RWPE1 (cell line): ENCODE measurements at regions not wholly inside any gene's neighbourhood (a gene's known extent, or its start where the extent isn't known, plus 50 kb on each side); places are given as distances from the start of the nearest gene placed in this dataset.

Experiments
- CTCF ChIA-PET: fragments of 350-600 bp; sonication (Branson Sonifier 250); formaldehyde crosslinking; extraction: SDS; loops from one replicate; lab custom pipeline; 2021; lab: Yijun Ruan, JAX
- POLR2A ChIA-PET: fragments of 400-600 bp; formaldehyde crosslinking; extraction: SDS; loops from one replicate; lab custom pipeline; 2020; ENCODE audit warnings: antibody characterized with exemption; ENCODE audit not compliant: low non-redundant PET; lab: Yijun Ruan, JAX
- DNase-seq: peaks from one replicate; pipeline ENCODE4 v3.0.0; 2012; ENCODE audit warnings: low spot score
- H3K27ac ChIP-seq: fragments of 450-650 bp; 2 replicates; pipeline ENCODE4 v1.5.1; 2017
- CTCF ChIP-seq: fragments of 450-650 bp; conservative IDR thresholded peaks from 2 replicates; pipeline ENCODE4 v1.5.1; 2017; ENCODE audit warnings: low read depth, mild to moderate bottlenecking

GRCh38 chr20:6966721-6967120 lies 199.2 kb downstream of the BMP2 start:
- POLR2A ChIA-PET = no interaction called here
- DNase-seq = peak; percentile 30
- TF ChIP-seq CTCF = no peak
- H3K27ac ChIP-seq = no peak overlapping the region
- CTCF ChIA-PET = no interaction called here

GRCh38 chr20:6974838-6975237 lies 207.4 kb downstream of the BMP2 start:
- no peak for TF ChIP-seq CTCF
- CTCF ChIA-PET = interaction anchor here (0.5 to 0.7 kb wide), 2 partner anchors 11 to 952 kb away, joined by 3 to 6 read pairs; no protein-coding TSS in a partner anchor
- DNase-seq = no peak
- POLR2A ChIA-PET = no interaction called here
- no peak overlapping the region for H3K27ac ChIP-seq

GRCh38 chr20:6975311-6975710 lies 207.8 kb downstream of the BMP2 start:
- ChIA-PET CTCF (interaction anchor here (0.5 to 0.7 kb wide), 2 partner anchors 11 to 951 kb away, joined by 3 to 6 read pairs; no protein-coding TSS in a partner anchor), POLR2A (no interaction called here)
- no peak for DNase-seq
- no peak overlapping the region for H3K27ac ChIP-seq
- TF ChIP-seq CTCF = no peak

GRCh38 chr20:6976106-6976900 lies 208.8 kb downstream of the BMP2 start:
- no peak for DNase-seq
- ChIA-PET POLR2A (no interaction called here), CTCF (interaction anchor here (0.5 to 0.8 kb wide), 3 partner anchors 86 to 872 kb away, joined by 3 to 4 read pairs (median 3); no protein-coding TSS in a partner anchor)
- no peak for TF ChIP-seq CTCF
- H3K27ac ChIP-seq = no peak overlapping the region

- TF ChIP-seq CTCF = no peak
- DNase-seq = no peak
- POLR2A ChIA-PET = no interaction called here
- CTCF ChIA-PET = no interaction called here
- H3K27ac ChIP-seq = no peak overlapping the region
Observed at GRCh38 chr20:6979621-6980020, 212.1 kb downstream of the BMP2 start.

- CTCF ChIA-PET = interaction anchor here (0.6 kb wide), 1 partner anchor 1183 kb away, joined by 6 read pairs; no protein-coding TSS in a partner anchor
- POLR2A ChIA-PET = no interaction called here
- no peak for TF ChIP-seq CTCF
- DNase-seq = peak; percentile 91
- H3K27ac ChIP-seq = no peak overlapping the region
Observed at GRCh38 chr20:6993011-6993410, 225.5 kb downstream of the BMP2 start.
